OCI-LY3 (cell line): ENCODE measurements at regions not wholly inside any gene's neighbourhood (a gene's known extent, or its start where the extent isn't known, plus 50 kb on each side); places are given as distances from the start of the nearest gene placed in this dataset.
"Not testable (repeated sequence)": the region's sequence is repeated elsewhere in the genome, so short reads cannot be mapped to it uniquely, and the experiment has no call there.

ENCODE experiments used
- H2AFZ ChIP-seq: fragments of 200-600, 300-600 bp; shearing (Covaris generic); 2 replicates; pipeline ENCODE4 v1.6.0; 2014; ENCODE audit warnings: antibody characterized with exemption, low read depth, low read length
- H3K27ac ChIP-seq: fragments of 200-600, 300-600 bp; sonication (generic); 2 replicates; pipeline ENCODE4 v1.5.1; 2014; ENCODE audit warnings: mild to moderate bottlenecking, low read length, moderate library complexity, mixed read lengths
- H3K27me3 ChIP-seq: fragments of 200-600, 300-600 bp; sonication (generic); 2 replicates; pipeline ENCODE4 v1.6.1; 2014; ENCODE audit warnings: low read depth, low read length, mixed read lengths
- H3K36me3 ChIP-seq: fragments of 200-600, 300-600 bp; sonication (generic); replicated peaks from 2 replicates; pipeline ENCODE3; 2014; ENCODE audit warnings: low read depth, low read length, mixed read lengths
- H3K4me1 ChIP-seq: fragments of 300-600, 200-600 bp; sonication (generic); 2 replicates; pipeline ENCODE4 v1.6.1; 2014; ENCODE audit warnings: low read length, mixed read lengths
- H3K4me2 ChIP-seq: fragments of 200-600, 300-600 bp; sonication (generic); 2 replicates; pipeline ENCODE4 v1.6.1; 2014; ENCODE audit warnings: low read length, mixed read lengths
- H3K4me3 ChIP-seq: fragments of 300-600, 200-600 bp; sonication (generic); 2 replicates; pipeline ENCODE4 v1.5.1; 2014; ENCODE audit warnings: antibody characterized with exemption, mild to moderate bottlenecking, low read length, moderate library complexity
- H3K79me2 ChIP-seq: fragments of 300-600, 200-600 bp; shearing (Covaris generic); 2 replicates; pipeline ENCODE4 v1.6.1; 2014; ENCODE audit warnings: mild to moderate bottlenecking, low read length, mixed read lengths
- H3K9ac ChIP-seq: fragments of 300-600, 200-600 bp; shearing (Covaris generic); 2 replicates; pipeline ENCODE4 v1.6.0; 2014; ENCODE audit warnings: mild to moderate bottlenecking, low read length, moderate library complexity
- H3K9me3 ChIP-seq: fragments of 200-600, 300-600 bp; shearing (Covaris generic); 2 replicates; pipeline ENCODE4 v1.6.1; 2014; ENCODE audit warnings: low read length, mixed read lengths; ENCODE audit not compliant: insufficient read depth
- H4K20me1 ChIP-seq: fragments of 200-600, 300-600 bp; sonication (generic); 2 replicates; pipeline ENCODE4 v1.6.1; 2016; ENCODE audit warnings: low read length, mixed read lengths; ENCODE audit not compliant: insufficient read depth
- EZH2phosphoT487 ChIP-seq: fragments of 200-600 bp; shearing (Covaris generic); IDR thresholded peaks from 2 replicates; pipeline ENCODE4 v1.6.1; 2018; ENCODE audit warnings: antibody characterized with exemption, mixed run types, low read depth
- TF ChIP-seq, protein P1 (sequence below): fragments of 200-600, 300-600 bp; sonication (generic); IDR thresholded peaks from 2 replicates; pipeline ENCODE4 v1.5.1; 2014; ENCODE audit warnings: antibody characterized with exemption, low read length, low read depth

DNA sequence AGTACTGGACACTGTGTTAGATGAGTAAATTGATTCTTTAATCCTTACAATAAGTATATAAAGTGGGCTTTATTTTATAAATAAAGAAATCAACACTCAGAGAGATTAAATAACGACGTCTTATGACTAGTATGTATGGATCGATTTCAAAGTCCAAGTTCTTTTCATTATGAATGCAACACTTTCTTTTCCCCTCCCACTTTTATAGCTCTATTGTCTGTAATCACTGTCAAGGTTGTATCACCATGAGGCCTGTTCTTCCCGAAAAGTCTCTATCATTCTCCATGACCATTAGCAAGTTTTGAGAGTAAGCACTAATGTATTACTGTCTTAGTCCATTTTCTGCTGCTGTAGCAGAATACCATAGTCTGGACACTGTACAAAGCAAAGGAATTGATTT lies 228.4 kb downstream of the TLR4 start:
- no peak overlapping the region for H3K4me2 ChIP-seq
- H3K4me3 ChIP-seq, result no peak overlapping the region
- H3K27me3 ChIP-seq, result peaks cover 38% of the 10 kb centered on the region
- no peaks in the 10 kb centered on the region for H3K79me2 ChIP-seq
- no peak overlapping the region for H3K27ac ChIP-seq
- no peaks in the 10 kb centered on the region for H4K20me1 ChIP-seq
- H3K4me1 ChIP-seq, result peaks cover 18% of the 10 kb centered on the region
- H3K9me3 ChIP-seq, result no peaks in the 10 kb centered on the region
- H3K9ac ChIP-seq, result no peak overlapping the region
- no peaks in the 10 kb centered on the region for H3K36me3 ChIP-seq
- TF ChIP-seq, protein P1, sequence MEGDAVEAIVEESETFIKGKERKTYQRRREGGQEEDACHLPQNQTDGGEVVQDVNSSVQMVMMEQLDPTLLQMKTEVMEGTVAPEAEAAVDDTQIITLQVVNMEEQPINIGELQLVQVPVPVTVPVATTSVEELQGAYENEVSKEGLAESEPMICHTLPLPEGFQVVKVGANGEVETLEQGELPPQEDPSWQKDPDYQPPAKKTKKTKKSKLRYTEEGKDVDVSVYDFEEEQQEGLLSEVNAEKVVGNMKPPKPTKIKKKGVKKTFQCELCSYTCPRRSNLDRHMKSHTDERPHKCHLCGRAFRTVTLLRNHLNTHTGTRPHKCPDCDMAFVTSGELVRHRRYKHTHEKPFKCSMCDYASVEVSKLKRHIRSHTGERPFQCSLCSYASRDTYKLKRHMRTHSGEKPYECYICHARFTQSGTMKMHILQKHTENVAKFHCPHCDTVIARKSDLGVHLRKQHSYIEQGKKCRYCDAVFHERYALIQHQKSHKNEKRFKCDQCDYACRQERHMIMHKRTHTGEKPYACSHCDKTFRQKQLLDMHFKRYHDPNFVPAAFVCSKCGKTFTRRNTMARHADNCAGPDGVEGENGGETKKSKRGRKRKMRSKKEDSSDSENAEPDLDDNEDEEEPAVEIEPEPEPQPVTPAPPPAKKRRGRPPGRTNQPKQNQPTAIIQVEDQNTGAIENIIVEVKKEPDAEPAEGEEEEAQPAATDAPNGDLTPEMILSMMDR, result no peak
- TF ChIP-seq EZH2phosphoT487, result no peak
- no peak overlapping the region for H2AFZ ChIP-seq

DNA sequence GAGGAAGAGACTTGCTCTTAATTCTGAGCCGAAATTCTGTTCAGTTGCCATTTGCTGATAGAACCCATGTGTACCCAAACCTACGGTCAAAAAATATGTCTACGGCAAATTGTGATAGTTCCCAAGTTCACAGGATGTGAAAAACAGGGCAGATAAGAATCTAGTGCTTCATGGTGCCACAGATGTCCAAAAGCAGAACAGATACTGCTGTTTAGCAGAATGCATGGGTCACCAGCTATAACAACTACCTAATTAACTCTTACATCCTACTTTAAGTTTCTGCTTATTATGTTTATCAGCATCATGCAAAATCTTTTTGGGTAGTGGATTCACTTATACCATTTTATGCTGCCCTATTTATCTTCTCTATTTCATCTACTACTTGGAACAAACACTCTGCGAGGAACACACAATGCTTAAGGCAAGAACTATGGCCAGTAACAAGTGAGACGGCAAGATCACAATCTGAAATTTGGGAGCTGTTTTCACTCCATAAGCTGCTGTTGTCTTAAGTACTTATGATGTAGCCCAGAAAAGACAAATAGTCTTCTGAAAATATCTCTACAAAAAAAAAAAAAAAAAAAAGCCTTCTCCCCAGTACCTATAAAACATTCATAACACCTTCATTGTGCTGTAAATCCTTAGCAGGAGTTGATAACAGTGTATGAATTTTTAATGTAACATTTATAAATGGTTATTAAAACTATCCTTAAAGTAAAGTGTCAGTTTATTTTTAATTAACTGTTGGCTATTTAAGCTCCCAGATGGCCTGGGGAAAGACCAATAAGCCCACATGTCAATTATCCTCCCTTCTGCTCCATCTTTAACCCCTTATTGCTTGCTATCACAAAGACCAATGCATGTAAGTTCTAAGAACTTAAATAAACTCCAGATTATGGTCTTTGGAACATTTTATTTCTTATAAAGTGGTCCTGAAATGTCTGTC lies 232.3 kb downstream of the TLR4 start:
- Histone ChIP-seq H3K27ac (peak overlapping the region; percentile 30; the same call in 1 of the 2 replicates), H3K79me2 (no peaks in the 10 kb centered on the region), H4K20me1 (no peaks in the 10 kb centered on the region), H3K4me2 (peak overlapping the region; percentile 85), H3K27me3 (peaks cover 29% of the 10 kb centered on the region), H3K9me3 (no peaks in the 10 kb centered on the region), H3K36me3 (no peaks in the 10 kb centered on the region), H2AFZ (no peak overlapping the region), H3K4me3 (peak overlapping the region; percentile 61), H3K9ac (no peak overlapping the region; the same call in 1 of the 2 replicates), H3K4me1 (peaks cover 18% of the 10 kb centered on the region)
- TF ChIP-seq EZH2phosphoT487, result peak; percentile 58; the same call in 1 of the 2 replicates
- TF ChIP-seq, protein P1, result no peak

DNA sequence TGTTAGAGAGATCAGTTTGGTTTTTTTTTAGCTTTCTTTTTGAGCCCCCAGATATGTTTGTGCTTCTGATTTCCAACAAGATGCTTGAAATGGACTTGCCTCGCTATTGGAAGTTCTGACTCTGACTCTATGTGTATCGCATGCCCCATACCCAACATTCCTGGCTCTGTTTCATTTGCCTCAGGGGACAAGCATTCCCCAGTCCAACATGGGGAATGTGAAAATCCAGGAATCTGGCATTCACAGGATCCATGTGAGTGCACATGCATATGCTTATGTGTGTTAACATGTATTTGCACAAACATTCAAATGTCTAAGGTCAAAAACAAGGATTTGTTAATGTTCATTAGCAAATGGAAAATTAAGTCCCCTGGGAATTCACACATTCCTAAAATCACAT lies 233.9 kb downstream of the TLR4 start:
- Histone ChIP-seq H4K20me1 (no peaks in the 10 kb centered on the region), H3K27ac (no peak overlapping the region), H3K27me3 (peaks cover 29% of the 10 kb centered on the region), H3K79me2 (no peaks in the 10 kb centered on the region), H3K36me3 (no peaks in the 10 kb centered on the region), H3K4me1 (peaks cover 18% of the 10 kb centered on the region), H3K4me2 (no peak overlapping the region), H3K9ac (no peak overlapping the region), H3K9me3 (no peaks in the 10 kb centered on the region), H3K4me3 (no peak overlapping the region), H2AFZ (no peak overlapping the region)
- TF ChIP-seq, protein P1, result no peak
- TF ChIP-seq EZH2phosphoT487, result no peak

DNA sequence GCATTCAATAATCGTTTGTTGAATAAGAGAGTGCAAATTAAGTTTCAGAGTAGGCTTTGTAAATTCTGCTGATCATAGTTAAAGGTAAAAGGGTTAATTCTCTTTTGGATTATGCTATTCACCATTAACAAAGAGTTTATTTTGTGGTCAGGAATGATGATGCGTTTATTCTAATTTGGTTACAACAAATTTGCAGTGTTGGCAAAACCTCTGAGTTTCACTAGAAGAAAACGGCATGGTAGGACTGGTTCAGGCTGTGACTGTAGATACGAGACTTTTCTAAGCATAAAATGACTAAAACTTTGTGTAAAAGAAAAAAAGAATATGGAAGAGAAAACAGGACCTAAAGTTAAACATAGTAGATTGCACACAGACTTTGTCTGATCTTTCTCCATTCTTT lies 234.7 kb downstream of the TLR4 start:
- H3K79me2 ChIP-seq, result no peaks in the 10 kb centered on the region
- no peak overlapping the region for H3K9ac ChIP-seq
- H3K36me3 ChIP-seq, result no peaks in the 10 kb centered on the region
- peaks cover 18% of the 10 kb centered on the region for H3K4me1 ChIP-seq
- peaks cover 21% of the 10 kb centered on the region for H3K27me3 ChIP-seq
- H3K9me3 ChIP-seq, result no peaks in the 10 kb centered on the region
- H3K4me2 ChIP-seq, result no peak overlapping the region
- no peak overlapping the region for H2AFZ ChIP-seq
- H4K20me1 ChIP-seq, result no peaks in the 10 kb centered on the region
- no peak for TF ChIP-seq EZH2phosphoT487
- TF ChIP-seq, protein P1, result no peak
- H3K4me3 ChIP-seq, result no peak overlapping the region
- no peak overlapping the region for H3K27ac ChIP-seq

DNA sequence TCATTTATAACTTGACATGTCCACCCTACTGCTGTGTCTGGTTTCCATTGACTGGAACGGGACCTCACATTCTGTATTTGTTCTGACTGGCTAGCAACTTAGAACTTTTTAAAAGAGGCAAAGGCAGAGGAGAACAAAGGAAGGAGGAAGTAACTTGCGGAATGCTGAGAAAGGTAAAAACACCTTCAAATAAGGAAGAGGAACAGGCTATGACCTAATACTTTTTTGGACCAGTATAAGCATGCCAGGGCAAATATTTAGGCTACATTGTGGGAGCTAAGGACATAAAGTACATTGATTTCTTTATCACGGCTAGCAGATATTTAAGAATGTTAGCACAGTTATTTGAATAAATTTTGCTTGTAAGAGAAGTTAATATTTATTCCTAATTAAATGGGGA lies 240.5 kb downstream of the TLR4 start:
- not testable (repeated sequence) for H3K27ac ChIP-seq

More for the DNA sequence above, 240.5 kb downstream of the TLR4 start:
- H3K27me3 ChIP-seq, H3K36me3 ChIP-seq, H3K4me3 ChIP-seq, H3K4me1 ChIP-seq, H3K4me2 ChIP-seq, H3K9ac ChIP-seq, H4K20me1 ChIP-seq, H3K9me3 ChIP-seq, H2AFZ ChIP-seq, H3K79me2 ChIP-seq: not testable (repeated sequence)
